Liver (tissue), 8 donors: ENCODE measurements at regions not wholly inside any gene's neighbourhood (a gene's known extent, or its start where the extent isn't known, plus 50 kb on each side); places are given as distances from the start of the nearest gene placed in this dataset.

ENCODE experiments used
- DNase-seq: peaks from one replicate; pipeline ENCODE4 v3.0.0-alpha.2; 2017; ENCODE audit warnings: low spot score
- H3K27ac ChIP-seq, 2 donors: one replicate each; pipeline ENCODE4 v1.7.0; 2013; ENCODE audit warnings: inconsistent platforms in 2 of 2, low read length in 2 of 2, control low read depth in 1 of 2, low read depth in 1 of 2, mild to moderate bottlenecking in 1 of 2
- H3K27me3 ChIP-seq, 4 donors: one replicate each; pipeline versions ENCODE4 v1.6.1 to v1.7.0; 2013; ENCODE audit warnings: low read length in 3 of 4, inconsistent platforms in 1 of 4, mild to moderate bottlenecking in 1 of 4, moderate library complexity in 1 of 4; ENCODE audit not compliant: control insufficient read depth in 4 of 4, insufficient read depth in 4 of 4
- H3K36me3 ChIP-seq, 4 donors: one replicate each; pipeline versions ENCODE4 v1.6.1 to v1.7.0; 2013; ENCODE audit warnings: low read length in 3 of 4, mild to moderate bottlenecking in 3 of 4, low read depth in 1 of 4, moderate library complexity in 1 of 4; ENCODE audit not compliant: control insufficient read depth in 4 of 4, insufficient read depth in 3 of 4
- H3K4me1 ChIP-seq, 4 donors: one replicate each; pipeline versions ENCODE4 v1.6.1 to v1.7.0; 2013; ENCODE audit warnings: low read length in 3 of 4, mild to moderate bottlenecking in 3 of 4, moderate library complexity in 1 of 4; ENCODE audit not compliant: control insufficient read depth in 4 of 4, insufficient read depth in 4 of 4
- H3K4me3 ChIP-seq, 3 donors: one replicate each; pipeline versions ENCODE4 v1.6.1 to v1.7.0; 2013; ENCODE audit warnings: low read length in 3 of 3, control low read depth in 1 of 3, low read depth in 1 of 3, mild to moderate bottlenecking in 1 of 3
- H3K9ac ChIP-seq, 2 donors: one replicate each; pipeline ENCODE4 v1.7.0; 2013; ENCODE audit warnings: low read length in 2 of 2, mild to moderate bottlenecking in 2 of 2, moderate library complexity in 2 of 2, control low read depth in 1 of 2, low read depth in 1 of 2
- H3K9me3 ChIP-seq, 4 donors: one replicate each; pipeline versions ENCODE4 v1.6.1 to v1.7.0; 2013; ENCODE audit warnings: low read length in 3 of 4; ENCODE audit not compliant: control insufficient read depth in 4 of 4
- EGR1 ChIP-seq, 2 donors: IDR thresholded peaks; 2 replicates each; pipeline ENCODE4 v1.6.1; 2016 to 2018; ENCODE audit warnings: antibody characterized with exemption in 2 of 2, low read depth in 2 of 2
- FOXA1 ChIP-seq: IDR thresholded peaks from 2 replicates; pipeline ENCODE4 v1.6.1; 2016; ENCODE audit warnings: antibody characterized with exemption
- GABPA ChIP-seq, 2 donors: IDR thresholded peaks in 1 of 2; conservative IDR thresholded peaks in 1 of 2; 2 replicates each; pipeline ENCODE4 v1.6.1; 2016; ENCODE audit warnings: antibody characterized with exemption in 2 of 2, mild to moderate bottlenecking in 1 of 2, moderate library complexity in 1 of 2
- HNF4A ChIP-seq, 2 donors: conservative IDR thresholded peaks; 2 replicates each; pipeline ENCODE4 v1.6.1; 2016; ENCODE audit warnings: antibody characterized with exemption in 2 of 2, mild to moderate bottlenecking in 2 of 2
- HNF4G ChIP-seq: IDR thresholded peaks from 2 replicates; pipeline ENCODE4 v1.6.1; 2016; ENCODE audit warnings: antibody characterized with exemption
- JUND ChIP-seq, 2 donors: IDR thresholded peaks; 2 replicates each; pipeline ENCODE4 v1.6.1; 2016; ENCODE audit warnings: antibody characterized with exemption in 2 of 2
- NR2F2 ChIP-seq: IDR thresholded peaks from 2 replicates; pipeline ENCODE4 v1.6.1; 2016; ENCODE audit warnings: antibody characterized with exemption
- RAD21 ChIP-seq, 2 donors: IDR thresholded peaks; 2 replicates each; pipeline ENCODE4 v1.6.1; 2016; ENCODE audit warnings: antibody characterized with exemption in 2 of 2, mild to moderate bottlenecking in 2 of 2
- RXRA ChIP-seq, 2 donors: IDR thresholded peaks; 2 replicates each; pipeline ENCODE4 v1.6.1; 2017 to 2018; ENCODE audit warnings: antibody characterized with exemption in 2 of 2, mild to moderate bottlenecking in 1 of 2
- SP1 ChIP-seq: IDR thresholded peaks from 2 replicates; pipeline ENCODE4 v1.6.1; 2018; ENCODE audit warnings: antibody characterized with exemption, mild to moderate bottlenecking
- TAF1 ChIP-seq: conservative IDR thresholded peaks from 2 replicates; pipeline ENCODE4 v1.6.1; 2016; ENCODE audit warnings: antibody characterized with exemption, mild to moderate bottlenecking
- WGBS: extraction: QIAGEN DNeasy Blood & Tissue Kit; methylation state at CpG from one replicate; pipeline ENCODE4 v1.1.7; 2013; 5-methylcytosine and 5-hydroxymethylcytosine counted together
- TF ChIP-seq, protein P1 (sequence below): IDR thresholded peaks from 2 replicates; pipeline ENCODE4 v1.6.1; 2016; ENCODE audit warnings: antibody characterized with exemption
- TF ChIP-seq, protein P2 (sequence below): fragments of 150-350 bp; IDR thresholded peaks from 2 replicates; pipeline ENCODE4 v1.5.1; 2017; ENCODE audit warnings: improper control_type of control experiment, low read depth, low read length; ENCODE audit not compliant: missing input control
- TF ChIP-seq, protein P3 (sequence below): IDR thresholded peaks from 2 replicates; pipeline ENCODE4 v1.6.1; 2016; ENCODE audit warnings: antibody characterized with exemption, mild to moderate bottlenecking
- donor health status: healthy.
- donor health status: healthy.
- donor health status: healthy.
- donor health status: healthy.
- donor health status: healthy.

DNA sequence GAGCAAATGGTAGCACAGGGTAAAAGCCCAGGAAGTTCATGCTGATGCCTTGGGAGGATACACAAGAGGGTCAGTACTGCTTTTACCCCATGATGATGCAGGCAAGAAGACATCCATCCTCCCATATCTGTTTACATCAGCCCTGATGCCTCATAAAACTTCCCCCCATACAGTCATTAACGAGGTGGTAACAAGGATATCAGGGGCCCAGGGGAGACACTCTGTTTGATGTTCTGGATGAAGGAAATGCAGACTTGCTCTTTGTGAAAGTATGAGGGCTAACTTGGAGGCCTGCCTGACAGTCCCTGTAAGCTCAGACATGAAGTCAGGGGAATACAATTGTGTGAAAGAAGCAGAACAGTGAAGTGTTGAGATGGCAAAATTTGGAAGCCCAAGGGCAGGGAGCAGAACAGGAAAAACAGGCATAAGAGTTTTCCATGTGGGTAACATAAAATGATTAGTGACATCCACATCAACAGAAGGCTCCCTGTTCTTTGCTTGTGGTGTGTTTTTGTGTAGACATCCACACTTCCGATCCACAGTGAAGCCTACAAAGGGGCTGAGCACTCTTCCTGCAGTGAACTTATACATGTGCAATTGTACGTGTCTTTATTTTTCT, 813.4 kb downstream of the MAFB start:
- Histone ChIP-seq H3K27me3 (no peaks in the 10 kb centered on the region), H3K27ac (no peak overlapping the region), H3K36me3 (no peaks in the 10 kb centered on the region), H3K9me3 (no peaks in the 10 kb centered on the region), H3K9ac (no peak overlapping the region), H3K4me3 (no peak overlapping the region), H3K4me1 (peaks cover 0 to 28% (median 15%) of the 10 kb centered on the region in 4 donors)
- 77% methylated on average over 3 of the region's 3 CpGs for WGBS
- TF ChIP-seq TAF1: no peak
- TF ChIP-seq FOXA1: no peak
- no peak for TF ChIP-seq SP1
- no peak for TF ChIP-seq NR2F2
- TF ChIP-seq, protein P1, sequence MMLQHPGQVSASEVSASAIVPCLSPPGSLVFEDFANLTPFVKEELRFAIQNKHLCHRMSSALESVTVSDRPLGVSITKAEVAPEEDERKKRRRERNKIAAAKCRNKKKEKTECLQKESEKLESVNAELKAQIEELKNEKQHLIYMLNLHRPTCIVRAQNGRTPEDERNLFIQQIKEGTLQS: no peak
- TF ChIP-seq EGR1 (IDR thresholded peaks at IDR 0.05; ENCODE audit: low read depth in 2 of 2): no peak
- TF ChIP-seq RXRA (IDR thresholded peaks at IDR 0.05): no peak
- TF ChIP-seq HNF4A (conservative IDR thresholded peaks at IDR 0.05): no peak
- no peak for TF ChIP-seq HNF4G
- TF ChIP-seq, protein P2, sequence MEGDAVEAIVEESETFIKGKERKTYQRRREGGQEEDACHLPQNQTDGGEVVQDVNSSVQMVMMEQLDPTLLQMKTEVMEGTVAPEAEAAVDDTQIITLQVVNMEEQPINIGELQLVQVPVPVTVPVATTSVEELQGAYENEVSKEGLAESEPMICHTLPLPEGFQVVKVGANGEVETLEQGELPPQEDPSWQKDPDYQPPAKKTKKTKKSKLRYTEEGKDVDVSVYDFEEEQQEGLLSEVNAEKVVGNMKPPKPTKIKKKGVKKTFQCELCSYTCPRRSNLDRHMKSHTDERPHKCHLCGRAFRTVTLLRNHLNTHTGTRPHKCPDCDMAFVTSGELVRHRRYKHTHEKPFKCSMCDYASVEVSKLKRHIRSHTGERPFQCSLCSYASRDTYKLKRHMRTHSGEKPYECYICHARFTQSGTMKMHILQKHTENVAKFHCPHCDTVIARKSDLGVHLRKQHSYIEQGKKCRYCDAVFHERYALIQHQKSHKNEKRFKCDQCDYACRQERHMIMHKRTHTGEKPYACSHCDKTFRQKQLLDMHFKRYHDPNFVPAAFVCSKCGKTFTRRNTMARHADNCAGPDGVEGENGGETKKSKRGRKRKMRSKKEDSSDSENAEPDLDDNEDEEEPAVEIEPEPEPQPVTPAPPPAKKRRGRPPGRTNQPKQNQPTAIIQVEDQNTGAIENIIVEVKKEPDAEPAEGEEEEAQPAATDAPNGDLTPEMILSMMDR: no peak
- TF ChIP-seq, protein P3, sequence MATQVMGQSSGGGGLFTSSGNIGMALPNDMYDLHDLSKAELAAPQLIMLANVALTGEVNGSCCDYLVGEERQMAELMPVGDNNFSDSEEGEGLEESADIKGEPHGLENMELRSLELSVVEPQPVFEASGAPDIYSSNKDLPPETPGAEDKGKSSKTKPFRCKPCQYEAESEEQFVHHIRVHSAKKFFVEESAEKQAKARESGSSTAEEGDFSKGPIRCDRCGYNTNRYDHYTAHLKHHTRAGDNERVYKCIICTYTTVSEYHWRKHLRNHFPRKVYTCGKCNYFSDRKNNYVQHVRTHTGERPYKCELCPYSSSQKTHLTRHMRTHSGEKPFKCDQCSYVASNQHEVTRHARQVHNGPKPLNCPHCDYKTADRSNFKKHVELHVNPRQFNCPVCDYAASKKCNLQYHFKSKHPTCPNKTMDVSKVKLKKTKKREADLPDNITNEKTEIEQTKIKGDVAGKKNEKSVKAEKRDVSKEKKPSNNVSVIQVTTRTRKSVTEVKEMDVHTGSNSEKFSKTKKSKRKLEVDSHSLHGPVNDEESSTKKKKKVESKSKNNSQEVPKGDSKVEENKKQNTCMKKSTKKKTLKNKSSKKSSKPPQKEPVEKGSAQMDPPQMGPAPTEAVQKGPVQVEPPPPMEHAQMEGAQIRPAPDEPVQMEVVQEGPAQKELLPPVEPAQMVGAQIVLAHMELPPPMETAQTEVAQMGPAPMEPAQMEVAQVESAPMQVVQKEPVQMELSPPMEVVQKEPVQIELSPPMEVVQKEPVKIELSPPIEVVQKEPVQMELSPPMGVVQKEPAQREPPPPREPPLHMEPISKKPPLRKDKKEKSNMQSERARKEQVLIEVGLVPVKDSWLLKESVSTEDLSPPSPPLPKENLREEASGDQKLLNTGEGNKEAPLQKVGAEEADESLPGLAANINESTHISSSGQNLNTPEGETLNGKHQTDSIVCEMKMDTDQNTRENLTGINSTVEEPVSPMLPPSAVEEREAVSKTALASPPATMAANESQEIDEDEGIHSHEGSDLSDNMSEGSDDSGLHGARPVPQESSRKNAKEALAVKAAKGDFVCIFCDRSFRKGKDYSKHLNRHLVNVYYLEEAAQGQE: no peak
- DNase-seq: no peak

DNA sequence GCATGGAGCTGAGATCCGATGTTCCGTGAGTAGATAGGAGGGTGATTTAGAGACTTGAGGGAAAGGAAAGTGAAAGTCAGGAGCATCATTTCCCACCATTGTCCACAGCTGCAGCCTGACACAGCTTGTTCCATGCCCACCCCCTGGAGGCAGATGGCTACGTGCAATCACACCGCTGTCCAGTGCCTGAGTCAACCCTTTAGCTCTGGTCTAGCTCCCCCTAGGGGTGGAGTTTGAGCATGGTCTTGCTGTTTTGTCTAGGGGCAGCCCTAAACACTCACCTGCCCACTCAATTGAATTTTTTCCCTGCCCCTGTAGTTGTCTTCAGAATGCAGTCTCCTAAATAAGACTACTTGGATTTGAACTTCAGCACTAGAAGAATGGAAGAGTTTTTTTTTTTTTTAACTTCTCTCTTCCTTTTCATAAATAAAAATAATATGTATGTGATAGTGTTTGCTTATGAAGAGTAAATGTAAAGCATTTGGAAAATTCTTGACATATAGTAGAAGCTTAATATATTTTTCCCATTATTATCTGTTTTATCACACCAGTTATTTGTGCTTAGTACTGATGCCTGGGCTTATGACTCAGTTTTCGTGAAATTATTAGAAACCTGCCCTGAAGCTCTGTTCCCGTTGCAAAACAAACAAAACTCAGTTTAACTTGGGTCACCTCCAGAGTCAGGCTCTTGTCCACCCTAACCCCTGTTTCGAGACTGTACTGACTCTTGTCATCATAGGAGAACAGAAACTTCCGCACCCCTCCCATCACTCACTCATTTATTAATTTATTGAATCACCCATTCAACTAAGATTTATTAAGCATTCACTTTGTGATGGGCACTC, 814.8 kb downstream of the MAFB start:
- no peaks in the 10 kb centered on the region for H3K36me3 ChIP-seq
- no peak overlapping the region for H3K27ac ChIP-seq
- H3K9ac ChIP-seq: no peak overlapping the region
- WGBS: 36% methylated on average over 8 of the region's 8 CpGs
- peaks cover 0 to 28% (median 15%) of the 10 kb centered on the region in 4 donors for H3K4me1 ChIP-seq
- H3K27me3 ChIP-seq: no peaks in the 10 kb centered on the region
- DNase-seq: peak; percentile 68
- no peaks in the 10 kb centered on the region for H3K9me3 ChIP-seq
- no peak overlapping the region for H3K4me3 ChIP-seq
- TF ChIP-seq JUND (IDR thresholded peaks at IDR 0.05) (peak in 1 of 2 donors; percentile 27), RAD21 (IDR thresholded peaks at IDR 0.05) (peak; percentile 84 to 92), GABPA (IDR thresholded peaks at IDR 0.05 in 1 of 2, conservative IDR thresholded peaks at IDR 0.05 in 1 of 2) (no peak), RXRA (IDR thresholded peaks at IDR 0.05) (peak in 1 of 2 donors; percentile 42), HNF4A (conservative IDR thresholded peaks at IDR 0.05) (peak in 1 of 2 donors; percentile 23), EGR1 (IDR thresholded peaks at IDR 0.05; ENCODE audit: low read depth in 2 of 2) (no peak), NR2F2 (no peak)
- TF ChIP-seq, protein P2: peak; percentile 76
- TF ChIP-seq, protein P1: no peak
- TF ChIP-seq, protein P3: no peak
